ENCODE measurements at regions not wholly inside any gene's neighbourhood (a gene's known extent, or its start where the extent isn't known, plus 50 kb on each side); places are given as distances from the start of the nearest gene placed in this dataset.

GRCh38 chr17:45649796-45650195 lies 134.3 kb upstream of the CRHR1 start:
- intact Hi-C loops (cut with micrococcal nuclease; ENCODE audit: unreplicated experiment): loop anchor here (5.0 kb wide), 1 partner anchor 203 kb away; no protein-coding TSS in a partner anchor
- POLR2A ChIA-PET: no interaction called here
- H3K4me3 ChIP-seq (replicated peaks in 1 of 3; ENCODE audit: insufficient read depth in 1 of 3, low read depth in 2 of 3, low read length in 3 of 3): no peak overlapping the region

More at GRCh38 chr17:45649796-45650195, 134.3 kb upstream of the CRHR1 start:
- H3K9ac ChIP-seq (ENCODE audit: insufficient read depth, low read depth, low read length): no peak overlapping the region
- H2AFZ ChIP-seq (ENCODE audit: low read length): no peak overlapping the region
- H3K4me2 ChIP-seq (ENCODE audit: low read depth, low read length): no peak overlapping the region
- BruUV-seq (replicated peaks): no TSS peak
- no peak for DNase-seq (ENCODE audit: low spot score)
- H3K36me3 ChIP-seq (replicated peaks in 1 of 2; ENCODE audit: control insufficient read depth in 1 of 2, insufficient read depth in 2 of 2, low read length in 2 of 2): no peaks in the 10 kb centered on the region
- TF ChIP-seq RORA (CRISPR knock-in tag; IDR thresholded peaks at IDR 0.05) (no peak), ZNF782 (CRISPR knock-in tag; IDR thresholded peaks at IDR 0.05; ENCODE audit: borderline replicate concordance) (no peak), ZBTB25 (CRISPR knock-in tag; IDR thresholded peaks at IDR 0.05) (no peak), HOMEZ (CRISPR knock-in tag; IDR thresholded peaks at IDR 0.05; ENCODE audit: low read depth) (no peak), RARA (CRISPR knock-in tag; IDR thresholded peaks at IDR 0.05) (no peak), ZNF562 (CRISPR knock-in tag; IDR thresholded peaks at IDR 0.05; ENCODE audit: borderline replicate concordance) (no peak), XBP1 (CRISPR knock-in tag; IDR thresholded peaks at IDR 0.05) (no peak), HES4 (CRISPR knock-in tag; IDR thresholded peaks at IDR 0.05; ENCODE audit: borderline replicate concordance) (no peak), MED1 (CRISPR knock-in tag; IDR thresholded peaks at IDR 0.05) (no peak), GMEB1 (CRISPR knock-in tag; IDR thresholded peaks at IDR 0.05; ENCODE audit: borderline replicate concordance) (no peak), ZSCAN12 (CRISPR knock-in tag; IDR thresholded peaks at IDR 0.05) (no peak), BRD4 (CRISPR knock-in tag; IDR thresholded peaks at IDR 0.05) (no peak), HMGXB3 (CRISPR knock-in tag; IDR thresholded peaks at IDR 0.05; ENCODE audit: borderline replicate concordance) (no peak)
- CTCF ChIA-PET (ENCODE audit: low intra/inter-chr PET ratio, low total read pairs): no interaction called here
- no peaks in the 10 kb centered on the region for H3K79me2 ChIP-seq (ENCODE audit: insufficient read depth, low read length)
- no peak overlapping the region for H3K27ac ChIP-seq (ENCODE audit: extremely low read length, insufficient read depth, low read length)
- FAIRE-seq: no peak
- peaks cover 11 to 53% of the 10 kb centered on the region in 2 experiments for H3K27me3 ChIP-seq (ENCODE audit: control insufficient read depth in 1 of 2, insufficient read depth in 2 of 2, low read length in 2 of 2)
- H3K9me3 ChIP-seq (ENCODE audit: low read length): no peaks in the 10 kb centered on the region
- no peaks in the 10 kb centered on the region for H4K20me1 ChIP-seq (ENCODE audit: insufficient read depth, low read length)
- WGBS (ENCODE audit: low lambda C conversion rate): 3% methylated on average over 4 of the region's 5 CpGs
- in situ Hi-C loops (cut with HindIII; ENCODE audit: extremely low pct_ligation_motif_present, low pct_unique_long_range_greater_than_20kb): loop anchor here (5.0 kb wide), 1 partner anchor 78 kb away; no protein-coding TSS in a partner anchor
- H3K4me1 ChIP-seq (ENCODE audit: insufficient read depth, low read length): peaks cover 19% of the 10 kb centered on the region
- no peak for ATAC-seq
